HG02588 (cell line): ENCODE measurements at regions not wholly inside any gene's neighbourhood (a gene's known extent, or its start where the extent isn't known, plus 50 kb on each side); places are given as distances from the start of the nearest gene placed in this dataset.
A peak's percentile ranks its signal among the peaks of the same experiment; 100 is the strongest.

Experiments
- ATAC-seq: cut with Tn5 transposase; IDR thresholded peaks from one replicate; pipeline ENCODE4 v1.9.1; 2021; ENCODE audit warnings: mild to moderate bottlenecking, moderate library complexity; ENCODE audit not compliant: unreplicated experiment

- no peak for ATAC-seq
Observed at GRCh38 chr14:36035675-36036074, 140.8 kb downstream of the PTCSC3 start.

DNA sequence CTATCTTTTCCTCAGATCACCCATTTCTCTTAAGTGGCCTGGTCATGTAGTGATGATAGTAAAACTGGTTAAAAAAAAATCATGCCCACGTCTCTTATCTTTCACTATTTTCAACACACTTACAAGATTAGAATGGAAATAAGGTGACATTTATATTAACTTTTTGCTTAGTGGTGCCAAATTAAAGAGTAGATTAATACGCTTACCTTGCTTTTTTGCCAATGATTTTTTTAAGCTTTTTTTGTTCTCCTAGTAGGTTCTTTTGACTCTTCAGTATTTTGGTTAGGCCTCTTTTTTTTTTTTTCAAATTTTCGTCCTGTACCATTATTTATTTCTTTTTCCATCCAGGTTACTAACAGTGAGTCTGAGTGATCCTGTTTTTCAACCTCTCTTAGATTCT lies 147.9 kb downstream of the PTCSC3 start:
- ATAC-seq, result no peak

- no peak for ATAC-seq
Observed at GRCh38 chr14:36028218-36028617, 148.3 kb downstream of the PTCSC3 start.

DNA sequence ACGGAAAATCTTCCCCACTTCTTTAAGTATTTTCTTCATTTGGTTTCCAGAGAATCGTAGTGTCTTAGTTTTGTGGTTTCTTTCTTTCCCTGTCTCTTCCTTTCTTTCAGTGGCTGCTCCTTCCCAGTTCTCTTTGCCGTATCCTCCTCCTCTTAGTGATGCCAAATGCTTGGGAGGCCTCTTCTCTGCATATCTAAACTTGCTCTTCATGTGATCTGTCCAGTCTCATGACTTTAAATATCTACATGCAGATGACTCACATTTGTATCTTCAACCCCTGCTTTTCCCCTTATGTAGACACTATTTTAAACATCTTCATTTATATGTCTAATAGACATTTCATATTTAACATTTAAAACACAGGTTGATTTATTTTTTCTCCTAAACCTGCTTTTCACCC lies 149.2 kb downstream of the PTCSC3 start:
- ATAC-seq, result no peak

DNA sequence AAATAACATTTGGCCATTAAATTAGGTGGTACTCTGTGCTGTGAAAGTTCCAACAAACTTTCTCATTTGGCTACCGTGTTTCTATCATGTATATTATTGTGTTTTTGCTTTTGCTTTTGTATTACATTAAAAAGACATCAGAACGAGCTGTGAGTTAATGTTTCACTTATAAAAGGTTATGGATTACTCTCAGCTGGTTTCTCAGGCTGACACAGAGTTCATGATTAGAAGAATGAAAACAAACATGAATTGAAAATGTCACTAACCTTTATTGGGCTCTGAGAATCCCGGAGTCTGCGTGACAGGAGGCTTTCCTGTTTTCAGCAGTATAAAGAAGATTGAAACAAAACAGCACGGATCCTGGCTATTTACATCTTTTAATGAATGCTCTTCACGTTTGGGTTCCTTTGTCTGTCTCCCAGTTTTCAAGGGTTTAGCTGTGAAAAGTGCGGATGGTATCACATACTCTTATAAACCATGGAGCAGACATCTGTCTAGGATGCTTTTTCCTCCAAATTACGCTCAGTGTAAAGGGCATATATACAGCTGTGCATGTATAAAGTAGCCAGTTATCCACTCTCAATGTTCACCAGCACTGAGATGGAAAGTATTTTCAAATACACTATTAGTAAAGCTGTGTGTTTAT lies 153.6 kb downstream of the PTCSC3 start:
- ATAC-seq, result no peak

- ATAC-seq, result no peak
Observed at GRCh38 chr14:36021591-36022320, 154.8 kb downstream of the PTCSC3 start.

DNA sequence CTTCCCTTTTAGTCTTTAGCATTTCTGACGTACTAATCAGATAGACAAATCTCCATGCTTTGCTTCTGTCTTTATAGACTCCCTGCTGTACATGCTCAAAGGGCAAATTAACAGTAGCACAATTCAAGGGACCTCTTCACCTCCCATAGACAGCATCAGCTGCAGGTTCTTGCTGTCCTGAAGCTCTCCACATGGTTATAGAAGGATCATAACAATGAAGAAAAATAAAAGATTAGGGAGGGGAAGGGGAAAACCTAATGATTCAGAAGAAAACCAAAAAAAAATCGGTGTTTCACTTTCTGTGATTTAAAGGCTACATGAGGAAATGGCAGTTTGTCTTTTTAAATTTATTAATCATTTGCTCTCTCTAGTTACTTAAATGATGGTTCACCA lies 155.5 kb downstream of the PTCSC3 start:
- ATAC-seq, result peak; percentile 55

- no peak for ATAC-seq
Observed at GRCh38 chr14:36020120-36021029, 156.1 kb downstream of the PTCSC3 start.

DNA sequence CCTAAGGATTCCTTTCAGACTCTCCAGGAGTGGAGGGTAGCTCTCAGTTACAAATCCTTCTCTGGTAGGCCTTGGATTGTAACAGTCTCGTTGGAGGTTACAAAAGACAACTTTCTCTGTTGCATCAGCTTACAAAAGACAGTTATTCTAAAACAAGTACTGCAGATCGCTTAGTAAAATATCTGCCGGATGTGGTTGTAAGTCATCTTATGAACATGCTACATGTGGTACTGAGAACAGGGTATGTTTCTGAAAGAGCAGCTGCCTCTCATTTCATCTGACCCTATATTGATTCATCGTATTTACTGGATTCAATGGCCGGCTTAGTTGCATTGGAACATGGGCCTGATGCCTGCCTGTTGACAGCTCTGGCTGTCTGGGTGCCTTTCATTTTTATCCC lies 157.4 kb downstream of the PTCSC3 start:
- ATAC-seq, result no peak

DNA sequence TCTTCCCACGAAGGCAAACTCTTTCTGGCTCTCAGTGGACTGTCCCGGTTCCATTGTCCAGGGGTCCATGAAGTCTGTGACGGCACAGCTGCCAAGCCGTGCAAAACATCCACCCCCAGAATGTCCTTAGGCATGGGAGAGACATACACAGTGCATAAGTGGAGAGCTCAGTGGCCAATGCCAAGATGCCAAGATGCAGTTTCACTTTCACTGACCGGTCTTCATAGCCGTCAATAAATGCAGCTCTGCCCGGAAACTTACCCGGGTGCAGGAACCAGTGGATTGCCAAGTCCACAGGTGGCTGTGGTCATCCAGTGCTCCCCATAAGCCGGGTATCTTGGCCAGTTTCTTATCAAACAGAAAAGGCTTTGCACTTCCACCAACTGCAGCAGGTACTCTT lies 162.3 kb downstream of the PTCSC3 start:
- ATAC-seq, result no peak

DNA sequence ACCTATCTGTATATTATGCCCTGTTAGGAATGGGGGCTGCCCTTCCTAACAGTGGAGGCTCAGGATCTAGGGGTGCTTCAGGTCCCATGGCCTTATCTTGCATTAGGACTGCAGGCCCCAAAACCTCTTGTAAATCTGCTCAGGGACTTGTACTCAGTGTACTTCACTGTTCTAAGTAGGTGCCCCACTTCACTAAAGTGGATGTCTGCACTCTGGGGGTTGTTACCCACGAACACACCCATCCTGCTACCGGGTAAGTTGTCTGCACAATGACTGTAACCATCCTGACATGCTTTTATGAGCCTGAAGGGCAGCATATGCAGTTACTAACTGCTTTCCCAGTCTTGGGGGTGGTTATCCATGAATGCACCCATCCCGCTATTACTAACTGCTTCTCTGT lies 163.0 kb downstream of the PTCSC3 start:
- no peak for ATAC-seq

GRCh38 chr14:36012621-36013020 lies 163.9 kb downstream of the PTCSC3 start:
- no peak for ATAC-seq

DNA sequence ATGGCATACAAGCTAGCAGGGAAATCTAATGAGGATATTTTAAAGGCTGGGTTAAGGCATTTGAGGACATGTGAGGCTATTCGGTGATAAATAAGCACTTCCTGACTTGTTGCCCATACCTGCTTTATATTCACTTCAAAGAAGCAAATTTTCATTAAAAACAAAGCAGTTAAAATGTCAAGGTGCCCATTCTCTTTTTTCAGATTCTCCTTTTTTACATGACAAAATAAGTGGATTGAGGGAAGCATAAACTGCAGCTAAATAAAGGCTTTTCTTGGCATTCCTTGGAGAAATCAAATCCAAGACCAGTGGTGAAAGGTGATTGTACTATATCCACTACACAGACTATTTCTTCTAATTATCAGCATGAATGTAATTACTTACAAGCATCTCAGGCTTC lies 166.9 kb downstream of the PTCSC3 start:
- ATAC-seq, result no peak

DNA sequence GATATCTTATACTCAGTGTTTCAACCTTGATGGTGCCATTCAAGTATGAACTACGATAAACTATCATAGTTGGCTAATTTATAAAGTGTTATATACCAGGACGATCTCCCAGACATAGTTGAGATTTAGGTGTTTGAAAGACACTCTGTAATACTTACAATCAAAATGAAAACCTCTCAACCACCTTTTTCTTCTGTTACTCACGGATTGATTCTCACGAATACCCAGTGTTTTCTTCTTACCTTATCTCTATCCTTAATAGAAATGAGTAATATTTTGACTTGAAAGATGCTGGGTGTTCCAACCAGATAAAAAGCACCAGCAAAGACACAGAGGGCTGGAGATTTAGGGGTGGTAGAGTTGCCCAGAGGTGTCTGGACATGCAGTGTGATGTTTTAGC lies 169.9 kb downstream of the PTCSC3 start:
- no peak for ATAC-seq

GRCh38 chr14:36005670-36006069 lies 170.9 kb downstream of the PTCSC3 start:
- ATAC-seq, result no peak

GRCh38 chr14:36001936-36002335 lies 174.6 kb downstream of the PTCSC3 start:
- ATAC-seq, result no peak

- no peak for ATAC-seq
Observed at GRCh38 chr14:35999294-35999693, 173.2 kb downstream of the BRMS1L start.

DNA sequence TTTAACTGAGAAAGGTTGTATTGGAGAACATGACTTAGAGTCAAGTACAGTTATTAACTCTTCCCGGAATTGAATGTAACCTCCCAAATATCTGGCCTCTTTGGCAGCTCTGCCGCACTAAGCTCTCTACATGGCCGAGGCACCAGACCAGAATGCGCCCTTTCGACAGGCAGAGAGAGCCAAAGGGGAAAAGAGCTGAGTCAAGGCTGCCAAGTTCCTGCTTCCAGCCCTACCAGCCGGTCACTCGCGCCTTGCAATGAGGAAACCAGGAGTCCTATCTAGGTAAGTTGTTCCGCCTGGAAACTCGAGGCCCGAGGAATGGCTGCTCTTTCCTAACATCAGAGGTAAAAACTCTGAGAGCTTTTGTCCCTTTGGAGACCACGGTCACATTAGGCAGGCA lies 172.2 kb downstream of the BRMS1L start:
- ATAC-seq, result no peak

DNA sequence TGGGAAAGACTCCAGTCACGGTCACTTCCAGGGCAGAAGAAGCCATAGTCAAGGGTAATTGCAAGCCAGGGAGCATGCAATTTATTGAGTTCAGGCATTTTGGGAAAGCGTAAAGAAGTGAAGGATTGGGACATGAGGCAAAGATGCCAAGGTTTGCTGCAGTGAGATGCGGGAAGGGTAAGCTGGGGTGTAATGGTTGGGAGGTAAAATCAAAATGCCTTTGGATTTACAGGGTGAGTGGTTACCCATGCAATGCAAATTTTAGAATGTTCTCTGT lies 167.5 kb downstream of the BRMS1L start:
- no peak for ATAC-seq

- no peak for ATAC-seq
Observed at GRCh38 chr14:35992816-35993683, 166.9 kb downstream of the BRMS1L start.

GRCh38 chr14:35991356-35991755 lies 165.2 kb downstream of the BRMS1L start:
- no peak for ATAC-seq
